Body of pancreas (tissue), 4 donors: ENCODE measurements at regions not wholly inside any gene's neighbourhood (a gene's known extent, or its start where the extent isn't known, plus 50 kb on each side); places are given as distances from the start of the nearest gene placed in this dataset.

Experiments
- POLR2A ChIP-seq, 3 donors: fragments of 450-650 bp; IDR thresholded peaks; one replicate each; pipeline ENCODE4 v1.6.1; 2016; ENCODE audit warnings: antibody characterized with exemption in 3 of 3, mild to moderate bottlenecking in 2 of 3
- TF ChIP-seq, protein P1 (sequence below), 7 experiments: fragments of 450-650 bp in 4 of 7; fragments of 200-600 bp in 3 of 7; sonication (generic) in 3 of 7; IDR thresholded peaks; one replicate each; pipeline ENCODE4 v1.5.1; 2016 to 2019; ENCODE audit warnings: antibody characterized with exemption in 7 of 7

GRCh38 chr4:108328383-108328732 is 159.6 kb upstream of the LEF1 start:
- TF ChIP-seq, protein P1, sequence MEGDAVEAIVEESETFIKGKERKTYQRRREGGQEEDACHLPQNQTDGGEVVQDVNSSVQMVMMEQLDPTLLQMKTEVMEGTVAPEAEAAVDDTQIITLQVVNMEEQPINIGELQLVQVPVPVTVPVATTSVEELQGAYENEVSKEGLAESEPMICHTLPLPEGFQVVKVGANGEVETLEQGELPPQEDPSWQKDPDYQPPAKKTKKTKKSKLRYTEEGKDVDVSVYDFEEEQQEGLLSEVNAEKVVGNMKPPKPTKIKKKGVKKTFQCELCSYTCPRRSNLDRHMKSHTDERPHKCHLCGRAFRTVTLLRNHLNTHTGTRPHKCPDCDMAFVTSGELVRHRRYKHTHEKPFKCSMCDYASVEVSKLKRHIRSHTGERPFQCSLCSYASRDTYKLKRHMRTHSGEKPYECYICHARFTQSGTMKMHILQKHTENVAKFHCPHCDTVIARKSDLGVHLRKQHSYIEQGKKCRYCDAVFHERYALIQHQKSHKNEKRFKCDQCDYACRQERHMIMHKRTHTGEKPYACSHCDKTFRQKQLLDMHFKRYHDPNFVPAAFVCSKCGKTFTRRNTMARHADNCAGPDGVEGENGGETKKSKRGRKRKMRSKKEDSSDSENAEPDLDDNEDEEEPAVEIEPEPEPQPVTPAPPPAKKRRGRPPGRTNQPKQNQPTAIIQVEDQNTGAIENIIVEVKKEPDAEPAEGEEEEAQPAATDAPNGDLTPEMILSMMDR (IDR thresholded peaks at IDR 0.05) = no peak
- TF ChIP-seq POLR2A (IDR thresholded peaks at IDR 0.05) = no peak
